ENCODE measurements at regions not wholly inside any gene's neighbourhood (a gene's known extent, or its start where the extent isn't known, plus 50 kb on each side); places are given as distances from the start of the nearest gene placed in this dataset.

DNA sequence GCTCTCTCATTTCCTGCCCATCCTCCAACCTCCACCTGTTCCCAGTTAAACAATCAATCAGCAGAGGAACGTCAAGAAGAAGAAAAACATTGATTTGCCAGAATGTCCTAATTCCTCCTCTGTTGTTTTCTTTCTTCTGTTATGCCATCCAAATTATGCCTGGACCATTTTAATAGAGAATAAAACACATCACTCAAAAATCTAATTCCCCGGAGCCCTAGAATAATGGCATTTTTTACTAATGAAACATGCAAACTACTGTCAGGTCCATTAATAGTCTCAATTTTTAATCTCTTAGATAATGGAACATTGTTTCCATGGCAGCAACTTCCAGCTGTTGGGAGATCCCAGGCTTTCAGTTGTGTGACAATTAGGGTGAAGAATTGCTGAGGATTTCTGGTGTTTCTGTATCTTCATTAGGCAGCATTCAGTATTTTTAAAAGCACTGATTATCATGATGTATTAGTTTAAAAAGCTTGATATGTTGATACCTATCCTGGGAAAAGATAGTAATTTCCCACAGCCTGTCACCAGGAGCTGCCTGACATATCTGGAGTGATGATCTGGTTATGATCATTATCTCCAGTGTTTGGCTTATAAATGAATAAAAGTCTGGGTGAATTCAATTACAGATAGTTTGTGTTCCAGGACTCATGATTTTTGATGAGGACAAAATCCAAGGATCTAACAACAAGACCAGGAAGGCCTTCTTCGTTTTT, 209.8 kb downstream of the TPBG start:
- no peak for DNase-seq
- WGBS, 2 donors, result 49 to 67% methylated on average over 3 of the region's 3 CpGs

DNA sequence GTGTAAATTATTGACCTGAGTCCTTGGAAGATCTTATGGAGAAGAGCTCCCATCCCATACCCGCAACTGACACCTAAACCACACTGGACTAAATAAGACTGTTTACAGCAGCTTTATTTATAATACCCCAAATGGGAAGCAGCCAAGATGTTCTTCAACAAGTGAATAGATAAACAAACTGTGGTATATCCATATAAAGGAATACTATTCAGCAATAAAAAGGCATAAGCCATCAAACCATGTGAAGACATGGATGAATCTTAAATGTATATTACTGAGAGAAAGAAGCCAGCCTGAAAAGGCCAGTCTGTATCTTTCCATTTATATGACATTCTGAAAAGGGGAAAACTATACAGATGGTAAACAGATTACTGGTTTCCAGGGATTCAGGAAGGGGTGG, 212.7 kb downstream of the TPBG start:
- WGBS, 2 donors, result 90 to 92% methylated on average over 1 of the region's 1 CpG
- H3K27me3 ChIP-seq, result no peaks in the 10 kb centered on the region
- TF ChIP-seq, protein P1, sequence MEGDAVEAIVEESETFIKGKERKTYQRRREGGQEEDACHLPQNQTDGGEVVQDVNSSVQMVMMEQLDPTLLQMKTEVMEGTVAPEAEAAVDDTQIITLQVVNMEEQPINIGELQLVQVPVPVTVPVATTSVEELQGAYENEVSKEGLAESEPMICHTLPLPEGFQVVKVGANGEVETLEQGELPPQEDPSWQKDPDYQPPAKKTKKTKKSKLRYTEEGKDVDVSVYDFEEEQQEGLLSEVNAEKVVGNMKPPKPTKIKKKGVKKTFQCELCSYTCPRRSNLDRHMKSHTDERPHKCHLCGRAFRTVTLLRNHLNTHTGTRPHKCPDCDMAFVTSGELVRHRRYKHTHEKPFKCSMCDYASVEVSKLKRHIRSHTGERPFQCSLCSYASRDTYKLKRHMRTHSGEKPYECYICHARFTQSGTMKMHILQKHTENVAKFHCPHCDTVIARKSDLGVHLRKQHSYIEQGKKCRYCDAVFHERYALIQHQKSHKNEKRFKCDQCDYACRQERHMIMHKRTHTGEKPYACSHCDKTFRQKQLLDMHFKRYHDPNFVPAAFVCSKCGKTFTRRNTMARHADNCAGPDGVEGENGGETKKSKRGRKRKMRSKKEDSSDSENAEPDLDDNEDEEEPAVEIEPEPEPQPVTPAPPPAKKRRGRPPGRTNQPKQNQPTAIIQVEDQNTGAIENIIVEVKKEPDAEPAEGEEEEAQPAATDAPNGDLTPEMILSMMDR (IDR thresholded peaks at IDR 0.05), result no peak
- intact Hi-C loops (cut with DNase I), result no loop called here
- ATAC-seq (no peak), DNase-seq (no peak)
- peaks cover 0 to 35% (median 14%) of the 10 kb centered on the region in 11 donors for H3K9me3 ChIP-seq
- no peaks in the 10 kb centered on the region for H3K4me1 ChIP-seq
- no peak overlapping the region for H3K27ac ChIP-seq
- no peaks in the 10 kb centered on the region for H3K36me3 ChIP-seq
- no peak overlapping the region for H3K4me3 ChIP-seq

More for the DNA sequence above, 209.8 kb downstream of the TPBG start:
- TF ChIP-seq, protein P1 (IDR thresholded peaks at IDR 0.05), result no peak
- peaks cover 0 to 35% (median 14%) of the 10 kb centered on the region in 11 donors for H3K9me3 ChIP-seq
- intact Hi-C loops (cut with DNase I), result no loop called here
- H3K36me3 ChIP-seq, result no peaks in the 10 kb centered on the region
- no peak overlapping the region for H3K4me3 ChIP-seq
- no peak overlapping the region for H3K27ac ChIP-seq
- ATAC-seq, result no peak
- no peaks in the 10 kb centered on the region for H3K27me3 ChIP-seq
- H3K4me1 ChIP-seq, result no peaks in the 10 kb centered on the region

DNA sequence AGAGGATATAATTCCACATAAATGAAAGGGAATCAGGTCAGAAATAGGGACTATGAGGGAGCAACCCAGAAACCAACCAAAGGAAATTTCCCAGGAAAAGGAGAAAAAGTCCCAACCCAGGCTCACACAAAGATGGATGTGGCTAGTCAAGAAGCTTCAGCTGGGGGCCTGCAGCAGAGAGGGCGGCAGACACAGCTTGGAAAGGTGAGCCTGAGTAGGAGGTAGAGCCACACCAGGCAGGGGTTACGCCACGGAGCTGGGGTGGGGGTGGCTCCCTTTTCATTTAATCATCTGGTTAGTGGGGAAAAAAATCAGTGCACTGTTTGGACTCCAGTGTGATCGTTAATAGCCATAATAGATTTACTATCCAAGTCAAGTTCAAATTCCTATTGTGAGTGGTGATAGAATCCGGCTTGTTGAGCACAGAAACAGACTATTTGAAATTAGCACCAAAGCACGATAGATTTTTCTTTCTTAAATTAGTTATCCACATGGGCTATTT, 220.6 kb downstream of the TPBG start:
- intact Hi-C loops (cut with DNase I), result no loop called here
- Histone ChIP-seq H3K4me3 (no peak overlapping the region), H3K9me3 (no peaks in the 10 kb centered on the region), H3K36me3 (no peaks in the 10 kb centered on the region), H3K27ac (no peak overlapping the region), H3K4me1 (no peaks in the 10 kb centered on the region), H3K27me3 (peaks cover 0 to 3% (median 0%) of the 10 kb centered on the region in 7 donors)
- ATAC-seq (no peak), DNase-seq (no peak)
- WGBS, 2 donors, result 71 to 78% methylated on average over 6 of the region's 6 CpGs
- TF ChIP-seq, protein P1 (IDR thresholded peaks at IDR 0.05), result no peak

DNA sequence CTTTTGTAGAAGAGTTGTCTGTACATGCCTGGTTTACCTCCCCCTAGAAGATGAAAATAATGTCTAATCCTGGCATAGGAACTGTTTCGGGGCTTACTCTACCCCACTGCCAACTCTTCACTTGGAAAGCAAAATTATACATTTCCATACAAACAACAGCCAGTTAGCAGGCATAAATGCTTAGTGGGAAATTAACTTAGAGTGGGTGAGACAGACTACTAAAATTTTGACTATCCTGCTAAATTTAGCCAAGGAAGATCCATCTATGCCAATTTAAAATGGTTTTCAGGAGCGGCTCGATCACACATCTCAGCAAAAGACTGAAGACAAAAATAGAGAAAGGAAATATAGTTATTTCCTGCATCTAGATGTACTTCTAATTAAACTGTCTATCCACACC, 221.2 kb downstream of the TPBG start:
- H3K4me3 ChIP-seq, result no peak overlapping the region
- no peaks in the 10 kb centered on the region for H3K9me3 ChIP-seq
- intact Hi-C loops (cut with DNase I), result no loop called here
- no peaks in the 10 kb centered on the region for H3K36me3 ChIP-seq
- no peaks in the 10 kb centered on the region for H3K4me1 ChIP-seq
- DNase-seq, result no peak
- WGBS, 2 donors, result 75 to 80% methylated on average over 3 of the region's 3 CpGs
- H3K27me3 ChIP-seq, result peaks cover 0 to 3% (median 0%) of the 10 kb centered on the region in 7 donors
- no peak for ATAC-seq
- no peak overlapping the region for H3K27ac ChIP-seq
- TF ChIP-seq, protein P1 (IDR thresholded peaks at IDR 0.05), result no peak

Measured in heart right ventricle (tissue), 16 donors.